ENCODE measurements at regions not wholly inside any gene's neighbourhood (a gene's known extent, or its start where the extent isn't known, plus 50 kb on each side); places are given as distances from the start of the nearest gene placed in this dataset.
A peak's percentile ranks its signal among the peaks of the same experiment; 100 is the strongest.

GRCh38 chr13:57224414-57224813 lies 57.4 kb downstream of the PRR20E start:
- DNase-seq (ENCODE audit: low spot score): no peak

GRCh38 chr13:57250472-57250871 lies 83.5 kb downstream of the PRR20E start:
- DNase-seq (ENCODE audit: low spot score): no peak

GRCh38 chr13:57253551-57253950 lies 86.6 kb downstream of the PRR20E start:
- DNase-seq (ENCODE audit: low spot score): no peak

- no peak for DNase-seq (ENCODE audit: low spot score)
Measured at GRCh38 chr13:57264965-57265364, 98.0 kb downstream of the PRR20E start.

- DNase-seq (ENCODE audit: low spot score): no peak
Measured at GRCh38 chr13:57270493-57270892, 103.5 kb downstream of the PRR20E start.

- DNase-seq (ENCODE audit: low spot score): no peak
Measured at GRCh38 chr13:57286511-57287098, 119.6 kb downstream of the PRR20E start.

GRCh38 chr13:57302604-57303003 lies 135.6 kb downstream of the PRR20E start:
- DNase-seq (ENCODE audit: low spot score): no peak

GRCh38 chr13:57311009-57311586 lies 144.1 kb downstream of the PRR20E start:
- no peak for DNase-seq (ENCODE audit: low spot score)

- DNase-seq (ENCODE audit: low spot score): peak; percentile 38
Measured at GRCh38 chr13:57314897-57315520, 148.0 kb downstream of the PRR20E start.

- DNase-seq (ENCODE audit: low spot score): no peak
Measured at GRCh38 chr13:57326532-57326931, 159.5 kb downstream of the PRR20E start.

GRCh38 chr13:57340878-57341277 lies 173.9 kb downstream of the PRR20E start:
- DNase-seq (ENCODE audit: low spot score): no peak

GRCh38 chr13:57345526-57345925 lies 178.5 kb downstream of the PRR20E start:
- no peak for DNase-seq (ENCODE audit: low spot score)

GRCh38 chr13:57346786-57347185 lies 179.8 kb downstream of the PRR20E start:
- no peak for DNase-seq (ENCODE audit: low spot score)

- DNase-seq (ENCODE audit: low spot score): no peak
Measured at GRCh38 chr13:57352114-57352513, 185.1 kb downstream of the PRR20E start.

GRCh38 chr13:57353831-57354230 lies 186.8 kb downstream of the PRR20E start:
- peak; percentile 24 for DNase-seq (ENCODE audit: low spot score)

- DNase-seq (ENCODE audit: low spot score): no peak
Measured at GRCh38 chr13:57375876-57376275, 208.9 kb downstream of the PRR20E start.

GRCh38 chr13:57408312-57408711 lies 223.2 kb upstream of the PCDH17 start:
- DNase-seq (ENCODE audit: low spot score): peak; percentile 3

GRCh38 chr13:57409121-57409520 lies 222.4 kb upstream of the PCDH17 start:
- peak; percentile 85 for DNase-seq (ENCODE audit: low spot score)

GRCh38 chr13:57409656-57410055 lies 221.9 kb upstream of the PCDH17 start:
- no peak for DNase-seq (ENCODE audit: low spot score)

- no peak for DNase-seq (ENCODE audit: low spot score)
Measured at GRCh38 chr13:57418067-57418677, 213.4 kb upstream of the PCDH17 start.

- DNase-seq (ENCODE audit: low spot score): no peak
Measured at GRCh38 chr13:57424379-57424778, 207.2 kb upstream of the PCDH17 start.

- no peak for DNase-seq (ENCODE audit: low spot score)
Measured at GRCh38 chr13:57425531-57425930, 206.0 kb upstream of the PCDH17 start.

- DNase-seq (ENCODE audit: low spot score): no peak
Measured at GRCh38 chr13:57437587-57437986, 194.0 kb upstream of the PCDH17 start.
